Stimulated activated CD8-positive, alpha-beta memory T cell treated with anti-CD3 and anti-CD28 coated beads, Interleukin-4, amount 100 ng/mL, for 24 hours (primary cell): ENCODE measurements at regions not wholly inside any gene's neighbourhood (a gene's known extent, or its start where the extent isn't known, plus 50 kb on each side); places are given as distances from the start of the nearest gene placed in this dataset.
"Not testable (repeated sequence)": the region's sequence is repeated elsewhere in the genome, so short reads cannot be mapped to it uniquely, and the experiment has no call there.

Experiments
- DNase-seq: peaks from one replicate; pipeline ENCODE4 v3.0.0-alpha.2; 2020; ENCODE audit warnings: low read depth

DNA sequence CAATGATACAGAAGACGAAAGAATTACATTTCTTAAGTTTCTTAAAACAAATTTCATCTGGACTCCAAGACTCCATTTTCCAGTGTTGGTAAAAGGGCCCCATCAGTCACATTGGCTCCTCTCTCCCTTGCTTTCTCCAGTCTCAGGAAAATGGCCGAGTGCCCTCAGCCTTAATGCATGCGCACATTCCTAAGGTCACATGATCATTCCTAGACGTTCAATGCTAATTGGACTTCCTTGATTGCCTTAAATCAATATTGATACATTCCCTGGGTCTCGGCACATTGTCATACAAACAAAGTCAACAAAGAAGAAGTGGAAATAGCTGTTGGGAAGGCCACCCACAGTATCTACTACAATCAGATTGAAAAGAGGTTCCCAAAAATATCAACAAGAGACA is 413.6 kb upstream of the GRAMD2B start:
- no peak for DNase-seq

DNA sequence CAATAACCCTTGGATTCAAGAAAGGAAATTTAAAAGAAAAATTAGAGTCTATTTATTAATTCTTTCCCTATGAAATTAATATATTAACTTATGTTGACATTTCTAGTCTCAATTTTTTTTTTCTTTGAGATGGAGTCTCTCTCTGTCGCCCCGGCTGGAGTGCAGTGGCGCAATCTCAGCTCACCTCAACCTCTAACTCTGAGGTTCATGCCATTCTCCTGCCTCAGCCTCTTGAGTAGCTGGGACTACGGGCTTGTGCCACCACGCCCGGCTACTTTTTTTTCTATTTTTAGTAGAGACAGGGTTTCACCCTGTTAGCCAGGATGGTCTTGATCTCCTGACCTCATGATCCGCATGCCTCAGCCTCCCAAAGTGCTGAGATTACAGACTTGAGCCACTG is 411.7 kb upstream of the GRAMD2B start:
- DNase-seq: not testable (repeated sequence)

DNA sequence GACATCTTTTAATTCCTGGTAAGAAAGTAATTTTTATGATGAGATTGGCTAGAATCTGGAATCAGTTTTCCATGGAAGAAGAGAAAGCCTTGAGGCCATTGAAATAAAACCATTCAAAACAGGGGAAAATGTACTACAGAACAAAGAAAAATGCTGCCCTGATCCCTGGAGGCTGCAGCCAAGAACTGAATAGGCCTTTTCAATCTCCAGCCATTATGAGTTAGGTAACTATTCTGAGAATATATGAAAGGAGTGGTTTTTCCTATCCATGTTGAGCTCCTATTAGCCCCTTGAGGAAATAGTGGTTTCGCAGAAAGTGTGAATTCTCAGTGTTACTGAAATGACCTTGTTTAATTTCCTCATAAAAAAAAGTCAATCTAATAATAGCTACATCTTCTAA is 408.5 kb upstream of the GRAMD2B start:
- no peak for DNase-seq

DNA sequence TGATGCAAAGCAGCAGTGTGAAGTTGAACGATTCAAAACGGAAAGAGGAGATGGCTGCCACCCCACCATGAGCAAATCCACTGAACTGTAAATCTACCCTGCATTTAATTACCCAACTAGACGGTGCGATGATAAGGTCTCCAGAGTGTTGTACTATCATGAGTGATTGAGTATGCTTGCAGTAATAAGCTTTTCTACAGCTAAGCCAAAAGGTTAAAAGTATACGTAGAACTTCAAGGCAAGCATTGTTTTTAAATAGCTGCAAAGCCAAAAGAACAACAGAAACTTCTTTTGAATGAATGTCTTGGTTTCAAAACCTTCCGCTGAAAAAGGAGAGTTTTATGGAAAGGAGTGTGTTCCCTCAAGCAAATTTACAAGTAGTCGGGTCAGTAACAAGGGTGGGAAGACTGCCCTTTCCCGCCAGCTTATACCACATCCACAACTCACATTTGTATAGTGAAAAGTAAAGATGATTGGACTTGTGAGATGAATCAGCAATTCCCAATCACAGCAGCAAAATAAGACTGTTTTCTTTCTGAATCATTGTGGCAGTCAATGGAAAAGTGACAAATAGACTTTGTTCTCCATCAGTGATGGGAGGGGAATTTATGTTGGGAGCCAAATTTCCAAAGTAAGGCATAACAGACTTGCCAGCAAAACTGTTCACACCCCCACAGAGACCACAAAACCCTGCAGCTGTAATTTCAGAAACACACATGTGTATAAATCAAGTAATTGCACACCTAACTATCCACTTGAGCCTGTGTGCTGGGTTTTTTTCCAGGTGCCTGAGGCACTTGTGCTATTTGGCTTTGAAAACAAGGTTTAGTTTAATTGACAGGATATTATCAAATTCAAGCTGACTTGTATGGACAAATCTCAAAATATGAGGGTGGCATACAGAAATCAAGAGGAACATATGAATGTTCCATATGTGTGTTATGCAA is 407.7 kb upstream of the GRAMD2B start:
- no peak for DNase-seq

DNA sequence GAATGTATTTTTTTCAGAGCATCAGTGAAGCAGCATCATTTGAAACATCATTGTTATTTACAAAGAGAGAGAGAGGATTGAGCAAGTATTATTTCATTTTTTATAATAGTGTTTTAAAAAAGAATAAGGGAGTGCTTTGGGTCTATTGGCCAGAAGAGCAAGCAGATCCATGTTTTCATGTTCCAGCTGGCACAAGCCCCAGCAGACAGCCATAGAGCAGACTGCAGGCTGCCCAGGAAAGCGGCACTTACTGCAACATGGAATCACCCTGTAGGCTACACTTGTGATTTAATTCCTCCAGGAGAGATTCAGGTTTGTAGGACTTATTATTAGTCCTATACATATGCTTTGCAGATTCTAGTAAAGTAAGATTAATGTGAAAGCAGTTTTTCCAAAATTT is 407.0 kb upstream of the GRAMD2B start:
- DNase-seq: no peak

DNA sequence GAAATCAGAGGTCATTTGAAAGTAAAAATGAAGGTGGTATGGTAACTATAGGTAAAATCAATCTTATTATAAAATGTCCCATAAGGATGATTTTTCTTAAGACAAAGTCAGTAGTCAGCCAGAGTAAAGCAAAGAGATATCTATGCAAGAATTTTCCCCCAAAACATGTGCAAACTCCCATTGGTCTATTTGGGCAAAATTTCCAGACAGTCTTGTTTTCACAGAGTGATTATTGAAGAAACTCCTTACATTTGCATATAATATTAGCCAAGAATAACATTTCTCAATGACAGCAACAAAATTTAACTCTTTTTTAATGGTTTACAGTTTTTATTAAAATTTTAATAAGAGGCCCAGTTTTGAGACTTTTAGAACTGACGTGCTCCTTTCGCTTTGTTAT is 406.1 kb upstream of the GRAMD2B start:
- DNase-seq: no peak

DNA sequence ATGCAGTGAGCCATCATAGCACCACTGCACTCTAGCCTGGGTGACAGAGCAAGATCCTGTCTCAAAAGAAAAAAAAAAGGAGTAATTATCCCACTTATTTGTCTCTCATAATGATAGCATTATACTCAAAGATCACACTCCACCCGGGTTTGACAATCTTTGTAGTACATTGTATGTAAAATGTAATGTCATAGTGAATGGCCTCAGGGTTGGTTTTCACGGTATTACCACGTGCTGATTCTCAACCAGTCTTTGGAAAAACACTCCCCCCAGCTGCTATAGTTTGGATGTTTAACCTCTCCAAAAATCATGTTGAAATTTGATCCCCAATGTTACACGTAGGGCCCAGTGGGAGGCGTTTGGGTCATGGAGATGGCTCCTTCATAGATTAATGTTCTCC is 402.4 kb upstream of the GRAMD2B start:
- DNase-seq: no peak

DNA sequence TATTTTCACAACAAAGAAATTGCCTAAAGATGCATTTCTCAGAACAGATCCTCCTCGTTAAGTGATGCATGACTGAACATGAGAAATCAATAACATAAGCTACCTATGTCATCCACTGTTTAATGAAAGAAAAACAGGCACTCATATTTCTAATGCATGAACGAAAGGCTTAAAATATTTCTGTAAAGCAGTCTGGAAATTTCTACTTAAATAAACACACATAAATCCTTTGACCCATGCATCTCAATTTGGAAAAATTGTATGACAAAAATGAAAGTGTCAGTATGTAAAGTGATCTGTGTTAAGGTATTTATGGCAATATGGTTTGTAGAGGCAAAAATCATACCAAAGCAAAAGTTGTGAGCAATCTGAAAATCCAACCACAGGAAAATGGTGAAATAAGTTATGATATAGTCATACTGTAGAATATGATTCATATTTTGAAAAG is 399.2 kb upstream of the GRAMD2B start:
- DNase-seq: no peak

DNA sequence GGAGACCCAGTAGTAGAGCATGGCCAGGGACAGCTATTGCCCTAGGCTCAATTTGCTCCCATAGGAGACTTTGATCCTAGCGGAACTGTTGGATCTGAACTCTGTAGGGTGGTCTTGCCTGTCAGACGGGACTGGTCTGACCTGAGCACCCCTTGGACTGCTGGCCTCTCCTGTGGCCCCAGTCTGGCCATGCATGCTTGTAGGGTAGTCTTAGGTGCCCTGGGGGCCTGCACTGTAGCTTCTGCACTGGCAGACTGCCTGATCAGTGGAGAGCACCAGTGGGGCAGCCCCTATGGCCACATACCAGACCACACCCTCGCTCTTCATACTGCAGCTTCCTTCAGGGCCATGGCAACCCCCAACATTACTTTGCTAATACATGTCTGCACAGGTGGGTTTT is 396.1 kb upstream of the GRAMD2B start:
- DNase-seq: no peak

DNA sequence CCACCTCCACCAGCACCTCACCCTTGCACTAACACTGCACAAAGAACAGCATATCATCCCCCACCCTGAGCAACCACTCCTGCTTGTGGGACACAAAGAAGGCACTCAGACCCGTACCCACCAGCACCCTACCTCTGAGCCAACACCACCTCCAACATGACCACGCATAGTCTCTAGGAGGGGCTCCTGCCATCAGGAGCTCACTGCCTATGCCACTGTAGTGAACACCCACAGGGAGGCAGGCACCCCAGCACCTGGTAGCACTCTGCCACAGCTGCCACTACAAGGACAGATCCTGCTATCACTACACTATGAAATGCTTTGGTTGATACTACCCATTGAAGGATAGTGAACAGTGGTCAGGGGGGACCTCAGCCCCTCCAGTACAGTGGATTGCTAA is 395.6 kb upstream of the GRAMD2B start:
- DNase-seq: no peak

DNA sequence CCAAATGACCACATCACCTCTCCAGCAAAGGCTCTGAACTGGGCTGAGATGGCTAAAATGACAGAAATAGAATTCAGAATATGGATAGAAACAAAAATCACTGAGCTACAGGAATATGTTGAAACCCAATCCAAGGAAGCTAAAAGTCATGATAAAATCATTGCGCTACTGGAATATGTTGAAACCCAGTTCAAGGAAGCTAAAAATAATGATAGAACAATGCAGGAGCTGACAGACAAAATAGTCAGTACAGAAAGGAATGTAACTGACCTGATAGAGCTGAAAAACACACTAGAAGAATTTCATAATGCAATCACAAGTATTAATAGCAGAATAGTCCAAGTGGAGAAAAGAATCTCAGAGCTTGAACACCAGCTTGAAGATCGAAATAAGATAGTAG is 394.9 kb upstream of the GRAMD2B start:
- DNase-seq: no peak

DNA sequence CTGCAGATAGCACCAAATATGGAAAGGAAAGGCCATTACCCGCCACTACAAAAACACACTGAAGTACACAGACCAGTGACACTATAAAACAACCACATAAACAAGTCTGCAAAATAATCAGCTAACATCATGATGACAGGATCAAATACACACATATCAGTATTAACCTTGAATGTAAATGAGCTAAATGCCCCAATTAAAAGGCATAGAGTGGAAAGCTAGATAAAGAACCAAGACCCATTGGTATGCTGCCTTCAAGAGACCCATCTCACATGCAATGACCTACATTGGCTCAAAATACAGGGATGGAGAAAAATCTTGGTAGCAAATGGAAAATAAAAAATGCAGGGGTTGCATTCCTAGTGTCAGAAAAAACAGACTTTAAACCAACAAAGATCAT is 393.9 kb upstream of the GRAMD2B start:
- DNase-seq: not testable (repeated sequence)

DNA sequence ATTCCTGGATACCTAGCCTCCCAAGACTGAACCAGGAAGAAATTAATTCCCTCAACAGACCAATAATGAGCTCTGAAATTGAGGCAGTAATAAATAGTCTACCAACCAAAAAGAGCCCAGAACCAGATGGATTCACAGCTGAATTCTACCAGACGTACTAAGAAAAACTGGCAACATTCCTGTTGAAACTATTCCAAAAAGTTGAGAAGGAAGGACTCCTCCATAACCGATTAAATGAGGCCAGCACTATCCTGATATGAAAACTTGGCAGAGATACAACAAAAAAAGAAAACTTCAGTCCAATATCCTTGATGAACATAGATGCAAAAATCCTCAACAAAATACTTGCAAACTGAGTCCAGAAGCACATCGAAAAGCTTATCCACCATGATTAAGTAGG is 392.5 kb upstream of the GRAMD2B start:
- DNase-seq: no peak

DNA sequence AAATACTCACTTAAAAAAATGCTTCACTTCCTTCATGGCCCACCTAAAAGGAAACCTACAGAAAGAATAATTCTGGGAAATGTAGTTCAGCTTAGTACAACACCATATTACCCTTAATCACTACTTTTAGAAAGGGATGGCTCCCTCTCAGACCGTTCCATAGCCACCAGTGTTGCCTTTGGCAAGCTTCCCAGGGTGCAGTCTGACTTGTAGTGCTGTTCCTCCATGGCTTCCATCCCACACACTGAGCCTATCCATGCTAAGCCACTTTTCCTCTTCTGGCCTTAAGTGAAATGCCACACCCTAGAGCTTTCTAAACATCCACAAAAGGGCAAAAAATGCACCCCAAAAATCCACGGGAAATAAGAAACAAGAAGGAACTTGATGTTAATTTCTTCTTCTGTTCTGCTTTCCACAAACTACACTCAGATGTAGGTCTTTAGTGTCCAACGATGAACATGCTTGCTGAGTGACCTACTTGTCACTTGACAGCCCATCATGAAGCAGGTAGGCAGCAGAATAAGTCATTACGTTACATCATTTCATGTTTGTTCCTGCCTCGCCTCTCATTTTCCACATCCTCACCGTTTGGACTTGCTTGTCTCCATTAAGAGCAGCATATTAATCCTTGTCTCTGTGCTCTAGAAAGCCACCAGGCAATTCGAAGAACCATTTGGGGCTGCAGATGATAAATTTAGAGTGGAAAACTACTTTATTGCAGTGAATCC is 391.1 kb upstream of the GRAMD2B start:
- no peak for DNase-seq

DNA sequence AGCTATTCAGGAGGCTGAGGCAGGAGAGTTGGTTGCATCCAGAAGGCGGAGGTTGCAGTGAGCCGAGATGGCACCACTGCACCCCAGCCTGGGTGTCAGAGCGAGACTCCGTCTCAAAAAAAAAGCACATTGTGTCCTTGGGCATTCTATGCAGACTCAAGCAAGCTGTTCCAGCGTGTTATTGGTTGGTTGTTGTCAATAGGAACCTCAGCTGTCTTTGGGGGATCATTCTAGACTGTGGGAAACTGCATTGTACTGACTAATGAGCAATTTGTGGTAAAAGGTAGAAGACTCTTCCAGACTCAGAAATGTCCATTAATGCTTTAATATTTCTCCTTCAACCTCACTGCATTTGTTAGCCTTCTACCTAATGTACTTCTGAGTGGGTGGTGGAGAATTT is 379.5 kb upstream of the GRAMD2B start:
- no peak for DNase-seq

DNA sequence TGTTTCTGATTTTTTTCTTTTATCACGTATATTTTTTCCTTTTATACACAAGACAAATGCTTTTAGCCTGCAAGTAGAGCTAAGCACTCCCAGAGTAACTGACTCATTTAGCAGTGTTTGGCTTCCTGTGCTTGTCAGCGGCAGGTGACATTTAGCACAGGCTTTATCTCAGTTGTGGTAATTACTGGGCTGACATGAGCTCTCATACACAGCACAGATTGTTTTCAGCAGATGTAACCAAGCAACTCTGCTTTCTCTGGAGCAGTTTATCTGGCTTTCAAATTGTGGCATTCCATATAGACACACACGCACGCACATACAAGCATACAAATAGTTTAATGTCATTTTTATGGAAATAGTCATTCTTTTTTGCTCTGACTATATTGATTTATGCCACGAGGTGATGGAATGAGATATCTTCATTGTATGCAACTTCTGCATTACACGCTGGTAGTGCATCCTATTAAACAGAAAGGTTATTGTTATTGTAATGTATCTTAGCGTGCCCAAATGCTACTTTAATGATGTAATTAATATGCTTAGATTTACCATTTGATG is 379.0 kb upstream of the GRAMD2B start:
- DNase-seq: no peak

DNA sequence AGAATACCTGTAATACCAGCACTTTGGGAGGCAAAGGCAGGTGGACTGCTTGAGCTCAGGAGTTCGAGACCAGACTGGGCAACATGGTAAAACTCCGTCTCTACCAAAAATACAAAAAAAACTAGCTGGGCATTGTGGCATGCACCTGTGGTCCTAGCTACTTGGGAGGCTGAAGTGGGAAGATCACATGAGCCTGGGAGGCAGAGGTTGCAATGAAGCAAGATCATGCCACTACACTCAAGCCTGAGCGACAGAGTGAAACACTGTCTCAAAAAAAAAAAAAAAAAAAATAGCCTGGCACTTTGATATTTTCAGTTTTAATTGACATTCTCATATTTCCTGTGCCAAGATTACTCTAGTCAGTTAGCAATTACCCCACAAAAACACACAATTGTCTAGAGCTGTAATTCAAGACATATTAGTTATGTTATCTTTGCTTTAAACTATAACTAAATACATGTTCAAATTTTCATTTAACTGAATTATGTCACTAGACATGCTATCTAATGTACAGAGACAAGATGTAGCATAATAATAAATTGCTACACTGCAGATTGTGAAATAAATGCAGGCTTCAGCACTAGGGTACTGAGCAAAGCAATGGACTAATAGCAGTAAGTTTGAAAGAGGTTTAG is 378.2 kb upstream of the GRAMD2B start:
- DNase-seq: no peak

DNA sequence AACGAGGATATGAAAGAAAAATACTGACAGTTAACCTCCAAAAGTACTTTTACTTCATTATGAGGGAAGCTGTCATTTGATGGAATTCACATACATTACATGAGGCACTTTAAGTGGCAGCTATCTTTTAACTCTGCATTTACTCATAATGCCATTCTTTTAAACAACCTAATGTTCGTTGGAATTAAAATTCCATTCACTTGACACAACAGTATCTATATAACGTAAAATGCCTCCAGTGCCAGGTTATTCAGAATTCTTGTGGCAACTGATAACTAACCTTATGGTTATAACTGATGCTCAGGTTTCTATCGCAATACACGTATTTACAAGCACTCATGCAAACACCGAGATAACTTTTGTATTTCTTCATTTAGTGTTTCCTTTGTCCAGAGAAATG is 376.9 kb upstream of the GRAMD2B start:
- no peak for DNase-seq

DNA sequence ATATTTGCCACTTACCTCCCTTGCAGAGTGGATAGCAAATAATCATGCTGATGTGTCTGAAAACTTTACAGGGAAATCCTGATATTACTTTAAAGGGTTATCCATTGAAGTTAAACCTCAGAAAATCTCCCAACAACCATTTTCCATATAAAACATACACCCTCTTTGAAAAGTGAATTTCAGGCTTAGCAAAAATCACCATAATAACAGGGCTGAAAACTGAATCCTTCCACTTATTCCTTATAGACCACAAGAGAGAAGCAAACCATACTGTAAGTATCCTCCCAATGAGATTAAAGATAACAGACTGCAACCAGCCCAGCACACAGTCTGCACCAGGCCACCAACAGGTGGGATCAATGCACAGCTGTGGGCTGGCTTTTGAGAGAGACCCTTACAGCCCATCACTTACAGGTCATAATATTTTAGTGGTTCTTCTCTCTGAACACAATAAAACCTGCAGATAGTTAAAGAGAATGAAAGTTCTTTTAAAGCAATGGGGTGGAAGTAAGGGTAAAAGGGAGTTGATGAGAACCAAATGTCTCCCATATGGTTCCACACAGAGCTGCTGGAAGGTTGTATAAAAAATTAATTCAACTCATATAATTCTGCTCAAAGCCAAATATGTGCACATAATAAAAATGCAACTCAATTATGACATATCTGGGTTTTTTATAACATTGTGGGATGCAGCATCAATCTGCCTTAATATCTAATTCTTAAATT is 376.2 kb upstream of the GRAMD2B start:
- no peak for DNase-seq

DNA sequence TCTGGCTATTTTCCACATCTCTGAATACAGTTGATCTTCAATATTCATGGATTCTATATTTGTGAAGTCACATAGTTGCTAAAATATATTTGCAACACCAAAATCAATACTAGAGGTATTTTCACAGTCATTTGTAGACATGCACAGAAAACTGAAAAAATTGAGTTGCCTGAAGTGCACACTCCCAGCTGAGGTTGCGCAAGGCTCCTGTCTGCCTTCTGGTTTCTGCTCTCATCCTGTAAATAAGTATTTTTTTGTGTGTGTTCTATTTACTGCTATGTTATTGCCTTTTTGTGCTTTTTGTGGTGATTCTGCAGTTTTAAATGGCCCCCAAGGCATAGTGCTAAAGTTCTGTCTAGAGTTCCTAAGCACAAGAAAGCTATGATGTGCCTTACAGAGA is 371.1 kb upstream of the GRAMD2B start:
- no peak for DNase-seq

DNA sequence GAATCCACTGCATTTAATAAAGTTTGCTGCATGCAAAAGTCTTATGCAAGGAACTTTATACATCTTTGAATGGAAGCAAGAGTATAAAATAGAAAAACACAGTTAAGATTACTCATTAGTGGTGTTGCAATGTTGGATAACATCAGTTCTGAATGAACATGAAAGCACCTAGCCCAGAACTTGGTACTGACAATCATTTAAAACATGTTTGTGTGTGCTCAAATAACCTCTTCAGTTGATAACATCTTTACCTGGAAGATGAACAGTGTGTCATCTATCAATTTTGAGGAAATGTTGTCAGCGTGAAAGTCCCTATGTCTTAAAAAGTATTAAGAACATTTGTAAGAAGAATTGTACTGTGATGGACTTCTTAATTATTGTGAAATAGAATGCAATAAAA is 370.4 kb upstream of the GRAMD2B start:
- no peak for DNase-seq

DNA sequence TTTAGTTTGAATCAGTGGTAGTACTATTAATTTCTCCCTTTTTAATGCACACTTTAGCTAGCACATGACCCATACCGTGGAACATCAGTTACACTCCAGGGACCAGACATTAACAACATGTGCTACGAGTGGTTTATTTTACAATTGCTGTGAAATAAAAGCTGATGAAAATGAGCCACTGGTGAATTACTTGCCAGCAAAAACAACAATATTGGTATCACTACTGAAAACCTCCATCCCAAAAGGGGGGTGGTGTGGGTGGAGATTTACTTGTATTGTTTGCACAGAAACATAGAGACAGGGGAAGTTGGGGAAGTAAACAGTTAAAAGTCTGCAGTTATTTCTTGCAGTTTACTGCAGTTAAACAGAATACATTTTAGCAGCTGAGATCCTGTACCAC is 369.6 kb upstream of the GRAMD2B start:
- DNase-seq: no peak
